Stomach (tissue), 8 donors: ENCODE measurements at regions not wholly inside any gene's neighbourhood (a gene's known extent, or its start where the extent isn't known, plus 50 kb on each side); places are given as distances from the start of the nearest gene placed in this dataset.

Experiments used
- DNase-seq, 2 donors: peaks; one replicate each; pipeline versions ENCODE4 v3.0.0 to v3.0.0-alpha.2; 2013 to 2019
- H3K27ac ChIP-seq, 5 donors: fragments of 200-600 bp in 4 of 5; sonication (generic) in 4 of 5; one replicate each; pipeline ENCODE4 v1.5.1; 2013 to 2019; ENCODE audit warnings: mild to moderate bottlenecking in 1 of 5, moderate library complexity in 1 of 5
- H3K27me3 ChIP-seq, 3 donors: fragments of 200-600 bp; sonication (generic); one replicate each; pipeline ENCODE4 v1.5.1; 2017 to 2019; ENCODE audit warnings: mixed run types in 1 of 3
- H3K36me3 ChIP-seq, 4 donors: fragments of 200-600 bp; sonication (generic); 1 replicate in 3 of 4; 2 replicates in 1 of 4; pipeline ENCODE4 v1.5.1; 2016 to 2019
- H3K4me1 ChIP-seq, 4 donors: fragments of 200-600 bp; sonication (generic); one replicate each; pipeline ENCODE4 v1.5.1; 2016 to 2019
- H3K4me3 ChIP-seq, 4 donors: fragments of 200-600 bp; sonication (generic) in 3 of 4; one replicate each; pipeline ENCODE4 v1.5.1; 2016 to 2019; ENCODE audit warnings: mild to moderate bottlenecking in 1 of 4
- H3K9me3 ChIP-seq, 4 donors: fragments of 200-600 bp; sonication (generic); one replicate each; pipeline ENCODE4 v1.5.1; 2016 to 2019
- CTCF ChIP-seq, 7 experiments: fragments of 450-650 bp in 4 of 7; fragments of 200-600 bp in 3 of 7; sonication (generic) in 3 of 7; IDR thresholded peaks; one replicate each; pipeline ENCODE4 v1.5.1; 2016 to 2019; ENCODE audit warnings: antibody characterized with exemption in 7 of 7, control low read depth in 2 of 7, mild to moderate bottlenecking in 1 of 7
- EP300 ChIP-seq: sonication (generic); formaldehyde crosslinking; IDR thresholded peaks from one replicate; pipeline ENCODE4 v1.6.1; 2017; ENCODE audit warnings: antibody characterized with exemption
- POLR2A ChIP-seq, 4 donors: fragments of 450-650 bp; IDR thresholded peaks; one replicate each; pipeline ENCODE4 v1.6.1; 2016; ENCODE audit warnings: antibody characterized with exemption in 4 of 4, control low read depth in 2 of 4, mild to moderate bottlenecking in 1 of 4, moderate library complexity in 1 of 4
- POLR2AphosphoS5 ChIP-seq, 3 donors: sonication (generic); formaldehyde crosslinking; IDR thresholded peaks; one replicate each; pipeline ENCODE4 v1.6.1; 2016; ENCODE audit warnings: antibody characterized with exemption in 3 of 3
- WGBS, 5 donors: extraction: QIAGEN DNeasy Blood & Tissue Kit in 3 of 5; methylation state at CpG; one replicate each; pipeline versions ENCODE4 v1.1.5 to v1.1.7; 2013 to 2018; 5-methylcytosine and 5-hydroxymethylcytosine counted together
- intact Hi-C: fragments of 100-400 bp; cut with DNase I; formaldehyde crosslinking; loops from one replicate; pipeline ENCODE4 v1.15.1; 2023; ENCODE audit warnings: low total_unique reads
- donor health status: healthy with polysubstance abuse.
- donor health status: Bipolar disorder and iron deficiency.
- donor health status: healthy.

- Histone ChIP-seq H3K4me1 (no peaks in the 10 kb centered on the region), H3K4me3 (no peak overlapping the region), H3K27me3 (no peaks in the 10 kb centered on the region), H3K27ac (no peak overlapping the region), H3K36me3 (no peaks in the 10 kb centered on the region), H3K9me3 (peaks cover 0 to 7% (median 0%) of the 10 kb centered on the region in 4 donors)
- WGBS, 5 donors = 68 to 90% (median 80%) methylated on average over 4 of the region's 4 CpGs
- intact Hi-C loops = no loop called here
- no peak for DNase-seq
- TF ChIP-seq POLR2A (IDR thresholded peaks at IDR 0.05) (no peak), POLR2AphosphoS5 (IDR thresholded peaks at IDR 0.05) (no peak), CTCF (IDR thresholded peaks at IDR 0.05) (no peak), EP300 (no peak)
Observed at GRCh38 chr3:18609187-18609586, 184.0 kb upstream of the SATB1 start.

GRCh38 chr3:18597919-18598318, 172.8 kb upstream of the SATB1 start:
- H3K4me3 ChIP-seq = no peak overlapping the region
- no peaks in the 10 kb centered on the region for H3K4me1 ChIP-seq

GRCh38 chr3:18593231-18593630, 168.1 kb upstream of the SATB1 start:
- H3K4me1 ChIP-seq = peaks cover 0 to 13% (median 3%) of the 10 kb centered on the region in 4 donors
- no peak overlapping the region for H3K4me3 ChIP-seq
- WGBS, 5 donors = 0 to 61% (median 36%) methylated on average over 1 of the region's 1 CpG
- intact Hi-C loops = no loop called here
- H3K9me3 ChIP-seq = peaks cover 0 to 10% (median 4%) of the 10 kb centered on the region in 4 donors
- no peak overlapping the region for H3K27ac ChIP-seq
- H3K36me3 ChIP-seq = no peaks in the 10 kb centered on the region
- no peaks in the 10 kb centered on the region for H3K27me3 ChIP-seq
- DNase-seq = no peak
- no peak for TF ChIP-seq CTCF (IDR thresholded peaks at IDR 0.05)
- TF ChIP-seq EP300 = no peak
- no peak for TF ChIP-seq POLR2AphosphoS5 (IDR thresholded peaks at IDR 0.05)
- no peak for TF ChIP-seq POLR2A (IDR thresholded peaks at IDR 0.05)

More at GRCh38 chr3:18597919-18598318, 172.8 kb upstream of the SATB1 start:
- no peak for TF ChIP-seq POLR2AphosphoS5 (IDR thresholded peaks at IDR 0.05)
- TF ChIP-seq CTCF (IDR thresholded peaks at IDR 0.05) = no peak
- TF ChIP-seq POLR2A (IDR thresholded peaks at IDR 0.05) = no peak
- TF ChIP-seq EP300 = no peak
- Histone ChIP-seq H3K9me3 (peaks cover 0 to 15% (median 5%) of the 10 kb centered on the region in 4 donors), H3K36me3 (no peaks in the 10 kb centered on the region), H3K27ac (no peak overlapping the region), H3K27me3 (no peaks in the 10 kb centered on the region)
- intact Hi-C loops = no loop called here
- DNase-seq = no peak
- 76 to 100% (median 97%) methylated on average over 3 to 4 of the region's 4 CpGs for WGBS, 5 donors

- no peak overlapping the region for H3K27ac ChIP-seq
- WGBS, 5 donors = 44 to 66% (median 57%) methylated on average over 3 of the region's 3 CpGs
- intact Hi-C loops = no loop called here
- H3K4me3 ChIP-seq = no peak overlapping the region
- no peaks in the 10 kb centered on the region for H3K36me3 ChIP-seq
- no peaks in the 10 kb centered on the region for H3K9me3 ChIP-seq
- TF ChIP-seq POLR2A (IDR thresholded peaks at IDR 0.05) (no peak), CTCF (IDR thresholded peaks at IDR 0.05) (no peak), POLR2AphosphoS5 (IDR thresholded peaks at IDR 0.05) (no peak), EP300 (no peak)
- peaks cover 0 to 13% (median 3%) of the 10 kb centered on the region in 4 donors for H3K4me1 ChIP-seq
- DNase-seq = no peak
- H3K27me3 ChIP-seq = no peaks in the 10 kb centered on the region
Observed at GRCh38 chr3:18591120-18591519, 166.0 kb upstream of the SATB1 start.
